HEK293 (cell line): ENCODE measurements at regions not wholly inside any gene's neighbourhood (a gene's known extent, or its start where the extent isn't known, plus 50 kb on each side); places are given as distances from the start of the nearest gene placed in this dataset.

Experiments used
- CTCF ChIA-PET: fragments of 350-600 bp; formaldehyde crosslinking; extraction: SDS; loops from one replicate; lab custom pipeline; 2021; ENCODE audit warnings: antibody characterized with exemption; lab: Yijun Ruan, JAX
- POLR2A ChIA-PET: fragments of 300-600 bp; formaldehyde crosslinking; extraction: SDS; loops from one replicate; lab custom pipeline; 2020; ENCODE audit warnings: antibody characterized with exemption, inconsistent platforms; lab: Yijun Ruan, JAX
- H3K27ac ChIP-seq: fragments of 200-500 bp; sonication (Bioruptor generic); 2 replicates; pipeline ENCODE4 v1.5.1; 2014; ENCODE audit warnings: low read depth, low read length, control low read depth, inconsistent platforms; ENCODE audit errors: extremely low read depth
- H3K36me3 ChIP-seq, 2 experiments: fragments of 200-500 bp in 1 of 2; sonication (Bioruptor generic) in 1 of 2; 1 replicate in 1 of 2; 2 replicates in 1 of 2; pipeline ENCODE4 v1.5.1; 2014 to 2017; ENCODE audit warnings: inconsistent platforms in 2 of 2, low read length in 2 of 2; ENCODE audit not compliant: control insufficient read depth in 2 of 2, insufficient read depth in 1 of 2
- H3K4me1 ChIP-seq: fragments of 200-500 bp; sonication (Bioruptor generic); 2 replicates; pipeline ENCODE4 v1.5.1; 2014; ENCODE audit warnings: mild to moderate bottlenecking, low read length, inconsistent platforms; ENCODE audit not compliant: control insufficient read depth, insufficient read depth
- H3K4me3 ChIP-seq: 2 replicates; pipeline ENCODE4 v1.5.1; 2011; ENCODE audit warnings: low read depth, mild to moderate bottlenecking, control low read depth, low read length, moderate library complexity
- H3K9me3 ChIP-seq: fragments of 200-500 bp; sonication (Bioruptor generic); 2 replicates; pipeline ENCODE4 v1.5.1; 2014; ENCODE audit warnings: low read depth, low read length, inconsistent platforms; ENCODE audit not compliant: control insufficient read depth, insufficient read depth
- BCL11A ChIP-seq: fragments of 450-650 bp; formaldehyde crosslinking; IDR thresholded peaks from 2 replicates; pipeline ENCODE4 v1.5.1; 2016; ENCODE audit warnings: low read depth, missing biosample characterization, missing genetic modification characterization
- GLIS1 ChIP-seq: fragments of 450-650 bp; formaldehyde crosslinking; IDR thresholded peaks from 2 replicates; pipeline ENCODE4 v1.5.1; 2016; ENCODE audit warnings: missing biosample characterization, missing genetic modification characterization
- GLIS2 ChIP-seq: fragments of 450-650 bp; formaldehyde crosslinking; IDR thresholded peaks from 2 replicates; pipeline ENCODE4 v1.5.1; 2016; ENCODE audit warnings: missing biosample characterization, missing genetic modification characterization
- HOXA7 ChIP-seq: sonication (generic); formaldehyde crosslinking; IDR thresholded peaks from 2 replicates; pipeline ENCODE4 v1.8.1; 2022; ENCODE audit warnings: missing genetic modification reagents, borderline replicate concordance
- OSR2 ChIP-seq: fragments of 450-650 bp; formaldehyde crosslinking; IDR thresholded peaks from 2 replicates; pipeline ENCODE4 v1.5.1; 2016; ENCODE audit warnings: missing biosample characterization, missing genetic modification characterization
- PRDM6 ChIP-seq: fragments of 450-650 bp; formaldehyde crosslinking; IDR thresholded peaks from 2 replicates; pipeline ENCODE4 v1.5.1; 2017; ENCODE audit warnings: missing biosample characterization, missing genetic modification characterization
- TCF7L2 ChIP-seq: IDR thresholded peaks from 2 replicates; pipeline ENCODE4 v1.6.1; 2011; ENCODE audit warnings: low read depth, mild to moderate bottlenecking, inconsistent platforms, low read length, moderate library complexity, borderline replicate concordance
- ZFHX2 ChIP-seq: fragments of 450-650 bp; formaldehyde crosslinking; conservative IDR thresholded peaks from 2 replicates; pipeline ENCODE4 v1.5.1; 2016; ENCODE audit warnings: missing biosample characterization, missing genetic modification characterization
- ZFP41 ChIP-seq: fragments of 450-650 bp; formaldehyde crosslinking; IDR thresholded peaks from 2 replicates; pipeline ENCODE4 v1.5.1; 2016; ENCODE audit warnings: missing biosample characterization, missing genetic modification characterization, borderline replicate concordance
- ZFP69B ChIP-seq: fragments of 450-650 bp; formaldehyde crosslinking; IDR thresholded peaks from 2 replicates; pipeline ENCODE4 v1.5.1; 2016; ENCODE audit warnings: missing biosample characterization, missing genetic modification characterization
- ZNF121 ChIP-seq: fragments of 450-650 bp; formaldehyde crosslinking; IDR thresholded peaks from 2 replicates; pipeline ENCODE4 v1.5.1; 2016; ENCODE audit warnings: missing biosample characterization, missing genetic modification characterization
- ZNF138 ChIP-seq: fragments of 450-650 bp; formaldehyde crosslinking; IDR thresholded peaks from 2 replicates; pipeline ENCODE4 v1.5.1; 2016; ENCODE audit warnings: missing biosample characterization, missing genetic modification characterization, borderline replicate concordance
- ZNF148 ChIP-seq: fragments of 450-650 bp; formaldehyde crosslinking; IDR thresholded peaks from 2 replicates; pipeline ENCODE4 v1.5.0; 2017; ENCODE audit warnings: missing biosample characterization, missing genetic modification characterization, borderline replicate concordance
- ZNF16 ChIP-seq: fragments of 450-650 bp; formaldehyde crosslinking; IDR thresholded peaks from 2 replicates; pipeline ENCODE4 v1.5.1; 2016; ENCODE audit warnings: low read depth, missing biosample characterization, missing genetic modification characterization
- ZNF18 ChIP-seq: fragments of 450-650 bp; formaldehyde crosslinking; IDR thresholded peaks from 2 replicates; pipeline ENCODE4 v1.5.1; 2016; ENCODE audit warnings: missing biosample characterization, missing genetic modification characterization
- ZNF184 ChIP-seq: fragments of 450-650 bp; IDR thresholded peaks from 2 replicates; pipeline ENCODE4 v1.5.1; 2018; ENCODE audit warnings: missing biosample characterization, mild to moderate bottlenecking, missing genetic modification characterization
- ZNF248 ChIP-seq: fragments of 450-650 bp; formaldehyde crosslinking; IDR thresholded peaks from 2 replicates; pipeline ENCODE4 v1.5.1; 2017; ENCODE audit warnings: missing biosample characterization, missing genetic modification characterization
- ZNF350 ChIP-seq: fragments of 450-650 bp; formaldehyde crosslinking; IDR thresholded peaks from 2 replicates; pipeline ENCODE4 v1.5.0; 2017; ENCODE audit warnings: missing biosample characterization, mild to moderate bottlenecking, missing genetic modification characterization
- ZNF391 ChIP-seq: fragments of 450-650 bp; formaldehyde crosslinking; IDR thresholded peaks from 2 replicates; pipeline ENCODE4 v1.5.1; 2016; ENCODE audit warnings: low read depth, missing biosample characterization, missing genetic modification characterization, borderline replicate concordance
- ZNF394 ChIP-seq: fragments of 450-650 bp; formaldehyde crosslinking; IDR thresholded peaks from 2 replicates; pipeline ENCODE4 v1.5.1; 2016; ENCODE audit warnings: missing biosample characterization, missing genetic modification characterization, mild to moderate bottlenecking, moderate library complexity, borderline replicate concordance
- ZNF48 ChIP-seq: fragments of 450-650 bp; formaldehyde crosslinking; IDR thresholded peaks from 2 replicates; pipeline ENCODE4 v1.5.1; 2016; ENCODE audit warnings: missing biosample characterization, missing genetic modification characterization
- ZNF513 ChIP-seq: fragments of 450-650 bp; IDR thresholded peaks from 2 replicates; pipeline ENCODE4 v1.5.1; 2018; ENCODE audit warnings: missing biosample characterization, missing genetic modification characterization
- ZNF521 ChIP-seq: fragments of 450-650 bp; formaldehyde crosslinking; IDR thresholded peaks from 2 replicates; pipeline ENCODE4 v1.5.1; 2017; ENCODE audit warnings: missing biosample characterization, mild to moderate bottlenecking, missing genetic modification characterization
- ZNF549 ChIP-seq: fragments of 450-650 bp; IDR thresholded peaks from 2 replicates; pipeline ENCODE4 v1.5.1; 2018; ENCODE audit warnings: missing biosample characterization, missing genetic modification characterization, mild to moderate bottlenecking, inconsistent platforms, moderate library complexity
- ZNF623 ChIP-seq: fragments of 450-650 bp; formaldehyde crosslinking; IDR thresholded peaks from 2 replicates; pipeline ENCODE4 v1.5.1; 2016; ENCODE audit warnings: missing biosample characterization, missing genetic modification characterization
- ZNF747 ChIP-seq: fragments of 450-650 bp; formaldehyde crosslinking; IDR thresholded peaks from 2 replicates; pipeline ENCODE4 v1.5.1; 2016; ENCODE audit warnings: missing biosample characterization, missing genetic modification characterization
- ZNF791 ChIP-seq: fragments of 450-650 bp; formaldehyde crosslinking; IDR thresholded peaks from 2 replicates; pipeline ENCODE4 v1.5.1; 2016; ENCODE audit warnings: missing biosample characterization, missing genetic modification characterization
- ZSCAN16 ChIP-seq: fragments of 450-650 bp; formaldehyde crosslinking; IDR thresholded peaks from 2 replicates; pipeline ENCODE4 v1.5.1; 2016; ENCODE audit warnings: missing biosample characterization, missing genetic modification characterization
- ZXDB ChIP-seq: fragments of 450-650 bp; formaldehyde crosslinking; IDR thresholded peaks from 2 replicates; pipeline ENCODE4 v1.5.1; 2016; ENCODE audit warnings: missing biosample characterization, missing genetic modification characterization
- TF ChIP-seq, protein P1 (sequence below): fragments of 450-650 bp; formaldehyde crosslinking; IDR thresholded peaks from 2 replicates; pipeline ENCODE4 v1.5.1; 2016; ENCODE audit warnings: missing biosample characterization, missing genetic modification characterization

DNA sequence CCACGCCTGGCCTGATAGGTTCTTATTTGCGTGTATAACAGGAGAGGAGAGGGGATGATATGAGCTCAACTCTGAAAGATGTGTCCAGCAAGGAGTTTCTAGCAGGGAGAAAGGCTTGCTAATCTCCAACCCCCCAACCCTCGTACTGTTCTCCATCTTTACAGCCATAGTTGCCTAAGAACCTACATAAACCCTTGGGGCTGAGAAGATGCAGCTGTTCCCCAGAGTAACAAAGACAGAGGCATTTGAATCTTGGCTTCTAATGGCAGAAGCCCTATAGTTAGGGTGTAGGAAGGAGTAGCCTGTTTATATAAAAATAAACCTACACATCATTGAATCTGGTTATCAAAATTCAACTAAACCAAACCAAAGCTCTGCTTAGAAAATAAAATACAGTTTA is 631.4 kb upstream of the SLC35B3 start:
- no peak overlapping the region for H3K4me3 ChIP-seq
- ChIA-PET CTCF (no interaction called here), POLR2A (no interaction called here)
- no peaks in the 10 kb centered on the region for H3K4me1 ChIP-seq
- no peaks in the 10 kb centered on the region for H3K9me3 ChIP-seq
- H3K36me3 ChIP-seq = no peaks in the 10 kb centered on the region
- H3K27ac ChIP-seq = no peak overlapping the region
- TF ChIP-seq ZNF148 (tag by site-specific recombination) (no peak), ZNF623 (tag by site-specific recombination) (no peak), ZFP41 (no peak), ZNF138 (tag by site-specific recombination) (no peak), ZNF121 (tag by site-specific recombination) (no peak), ZNF521 (no peak), HOXA7 (CRISPR knock-in tag) (no peak), PRDM6 (tag by site-specific recombination) (no peak), ZNF350 (tag by site-specific recombination) (no peak), ZNF48 (tag by site-specific recombination) (no peak), ZNF394 (no peak), ZNF791 (no peak), ZNF747 (no peak), ZFHX2 (tag by site-specific recombination) (no peak), ZNF391 (tag by site-specific recombination) (no peak), ZNF549 (tag by site-specific recombination) (no peak), GLIS2 (tag by site-specific recombination) (no peak)
- TF ChIP-seq, protein P1, sequence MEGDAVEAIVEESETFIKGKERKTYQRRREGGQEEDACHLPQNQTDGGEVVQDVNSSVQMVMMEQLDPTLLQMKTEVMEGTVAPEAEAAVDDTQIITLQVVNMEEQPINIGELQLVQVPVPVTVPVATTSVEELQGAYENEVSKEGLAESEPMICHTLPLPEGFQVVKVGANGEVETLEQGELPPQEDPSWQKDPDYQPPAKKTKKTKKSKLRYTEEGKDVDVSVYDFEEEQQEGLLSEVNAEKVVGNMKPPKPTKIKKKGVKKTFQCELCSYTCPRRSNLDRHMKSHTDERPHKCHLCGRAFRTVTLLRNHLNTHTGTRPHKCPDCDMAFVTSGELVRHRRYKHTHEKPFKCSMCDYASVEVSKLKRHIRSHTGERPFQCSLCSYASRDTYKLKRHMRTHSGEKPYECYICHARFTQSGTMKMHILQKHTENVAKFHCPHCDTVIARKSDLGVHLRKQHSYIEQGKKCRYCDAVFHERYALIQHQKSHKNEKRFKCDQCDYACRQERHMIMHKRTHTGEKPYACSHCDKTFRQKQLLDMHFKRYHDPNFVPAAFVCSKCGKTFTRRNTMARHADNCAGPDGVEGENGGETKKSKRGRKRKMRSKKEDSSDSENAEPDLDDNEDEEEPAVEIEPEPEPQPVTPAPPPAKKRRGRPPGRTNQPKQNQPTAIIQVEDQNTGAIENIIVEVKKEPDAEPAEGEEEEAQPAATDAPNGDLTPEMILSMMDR (tag by site-specific recombination) = no peak
- TF ChIP-seq, all 188 proteins: peak for 0

GRCh38 chr6:9064156-9064555 is 628.8 kb upstream of the SLC35B3 start:
- Histone ChIP-seq H3K4me3 (no peak overlapping the region), H3K9me3 (no peaks in the 10 kb centered on the region), H3K36me3 (no peaks in the 10 kb centered on the region), H3K4me1 (no peaks in the 10 kb centered on the region), H3K27ac (no peak overlapping the region)
- ChIA-PET POLR2A (no interaction called here), CTCF (interaction anchor here (0.7 to 1.6 kb wide), 2 partner anchors 12 to 81 kb away, joined by 4 read pairs; no protein-coding TSS in a partner anchor)
- no peak for TF ChIP-seq ZNF184 (tag by site-specific recombination)
- TF ChIP-seq ZFP69B (tag by site-specific recombination) = no peak
- TF ChIP-seq ZNF623 (tag by site-specific recombination) = no peak
- TF ChIP-seq ZNF513 (tag by site-specific recombination) = no peak
- TF ChIP-seq ZNF18 = no peak
- no peak for TF ChIP-seq ZNF16
- no peak for TF ChIP-seq ZNF248 (tag by site-specific recombination)
- TF ChIP-seq ZXDB (tag by site-specific recombination) = no peak
- TF ChIP-seq BCL11A (tag by site-specific recombination) = no peak
- TF ChIP-seq ZSCAN16 (tag by site-specific recombination) = no peak
- no peak for TF ChIP-seq TCF7L2
- no peak for TF ChIP-seq GLIS1 (tag by site-specific recombination)
- no peak for TF ChIP-seq OSR2 (tag by site-specific recombination)
